ENCODE measurements at regions not wholly inside any gene's neighbourhood (a gene's known extent, or its start where the extent isn't known, plus 50 kb on each side); places are given as distances from the start of the nearest gene placed in this dataset.
A peak's percentile ranks its signal among the peaks of the same experiment; 100 is the strongest.

DNA sequence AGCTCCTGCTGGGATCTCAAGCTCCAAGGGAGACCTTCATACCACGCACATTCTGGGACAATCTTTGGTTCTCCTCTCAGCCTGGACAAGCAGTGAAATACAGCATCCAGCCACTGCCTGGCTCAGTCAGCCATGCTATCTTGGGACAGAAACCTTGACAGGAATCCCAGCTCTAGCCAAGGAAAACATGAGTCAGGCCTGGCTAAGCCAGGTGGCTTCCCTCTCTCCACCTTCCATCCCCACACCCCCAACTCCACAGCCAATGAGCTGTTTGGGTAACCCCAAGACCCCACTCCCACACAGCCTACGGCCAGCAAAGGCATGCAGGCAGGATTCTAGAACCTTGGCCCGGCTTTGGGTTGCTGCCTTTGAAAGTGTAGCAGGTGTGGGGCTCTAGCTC lies 64.9 kb downstream of the MCFD2 start:
- peak overlapping the region; percentile 80 for H3K27ac ChIP-seq (ENCODE audit: low read length)
- H3K4me1 ChIP-seq (ENCODE audit: control insufficient read depth, insufficient read depth, low read length), result peaks cover 51% of the 10 kb centered on the region
- H3K4me3 ChIP-seq (ENCODE audit: low read length), result no peak overlapping the region
- intact Hi-C loops (cut with DNase I), result no loop called here
- no peaks in the 10 kb centered on the region for H3K27me3 ChIP-seq (ENCODE audit: control insufficient read depth, insufficient read depth)
- WGBS, result 43% methylated on average over 3 of the region's 3 CpGs
- DNase-seq, result peak in 2 of 3 donors; percentile 55 to 70
- H3K9me3 ChIP-seq (ENCODE audit: control insufficient read depth, low read length), result no peaks in the 10 kb centered on the region
- peak; percentile 14 to 42 for ATAC-seq

DNA sequence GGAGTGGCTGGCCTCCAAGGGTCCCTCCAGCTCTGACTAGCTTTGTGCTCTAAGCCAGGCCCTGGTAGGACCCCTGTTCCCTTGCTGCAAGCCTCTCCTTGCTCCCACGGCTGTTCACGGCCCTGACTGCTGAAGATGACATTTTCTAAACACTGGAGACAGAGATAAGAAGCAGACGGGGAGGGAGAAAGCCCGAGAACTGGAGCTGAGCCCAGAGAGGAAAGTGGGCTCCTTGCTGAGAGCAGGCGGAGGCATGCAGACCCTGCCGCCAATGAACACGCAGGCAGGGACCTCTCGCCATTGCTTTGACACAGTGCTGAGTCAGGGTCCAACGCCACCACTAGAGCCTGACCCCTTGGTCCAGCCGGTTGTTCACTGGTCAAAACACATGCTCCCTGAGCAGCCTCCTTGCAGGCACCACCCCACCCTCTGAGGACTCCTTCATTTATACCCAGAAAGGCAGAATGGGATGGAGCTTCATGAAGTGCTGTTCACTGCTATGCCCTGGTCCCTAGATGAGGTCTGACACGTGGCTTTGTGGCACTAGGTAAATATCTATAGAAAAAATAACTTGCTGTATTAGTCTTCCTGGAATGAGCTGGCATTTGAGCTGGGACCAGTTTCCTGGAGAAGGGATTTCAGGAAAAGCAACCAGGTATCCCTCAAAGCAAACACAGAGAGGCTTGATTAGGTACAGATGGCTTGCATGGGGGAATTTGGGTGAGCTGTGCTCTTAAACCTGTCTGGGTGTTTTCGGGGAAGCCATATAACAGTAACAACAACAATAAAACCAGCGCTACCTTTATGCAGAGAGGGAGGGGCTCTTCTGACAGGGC lies 65.7 kb downstream of the MCFD2 start:
- peaks cover 50% of the 10 kb centered on the region for H3K4me1 ChIP-seq (ENCODE audit: control insufficient read depth, insufficient read depth, low read length)
- peak; percentile 50 to 55 for ATAC-seq
- WGBS, result 28% methylated on average over 13 of the region's 13 CpGs
- peak; percentile 85 to 91 (median 89) for DNase-seq
- H3K27me3 ChIP-seq (ENCODE audit: control insufficient read depth, insufficient read depth), result no peaks in the 10 kb centered on the region
- no peak overlapping the region for H3K4me3 ChIP-seq (ENCODE audit: low read length)
- H3K27ac ChIP-seq (ENCODE audit: low read length), result peak overlapping the region; percentile 80
- H3K9me3 ChIP-seq (ENCODE audit: control insufficient read depth, low read length), result no peaks in the 10 kb centered on the region
- intact Hi-C loops (cut with DNase I), result loop anchor here in 1 of 4 donors (5.0 kb wide), 1 partner anchor 38 kb away; no protein-coding TSS in a partner anchor

DNA sequence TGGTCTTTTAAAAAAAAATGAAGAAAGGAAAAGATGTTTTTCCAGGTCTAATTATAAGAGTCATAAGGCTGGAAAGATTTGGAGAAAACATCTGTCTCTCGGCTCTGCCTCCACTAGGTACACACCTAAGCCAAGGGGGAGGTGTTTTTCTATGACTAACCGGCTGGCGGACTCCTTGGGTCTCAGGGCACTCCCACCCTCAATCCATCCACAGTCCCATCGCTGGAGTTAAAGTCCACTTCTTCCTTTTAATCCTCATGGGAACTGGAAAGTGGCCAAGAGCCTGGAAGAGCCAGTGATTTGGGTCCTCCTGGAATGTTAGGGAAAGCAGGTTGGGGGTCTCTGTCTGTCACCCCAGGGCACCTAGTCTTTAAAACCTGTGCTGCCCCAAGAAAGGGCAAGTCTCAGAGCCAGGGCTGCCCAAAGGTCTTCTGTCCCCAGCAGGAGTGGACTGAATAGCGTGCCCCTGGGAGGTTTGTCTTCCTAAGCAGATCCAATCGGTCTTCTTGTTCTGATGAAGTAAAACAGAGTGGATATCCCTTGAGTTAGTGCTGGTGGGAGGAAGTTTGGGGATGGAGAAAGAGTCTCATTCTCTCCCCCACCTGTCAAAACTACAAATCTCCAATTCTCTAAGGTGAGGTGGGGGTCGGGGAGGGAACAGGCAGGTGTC lies 66.4 kb downstream of the MCFD2 start:
- DNase-seq (peak in 1 of 3 donors; percentile 53), ATAC-seq (no peak)
- Histone ChIP-seq H3K27ac (ENCODE audit: low read length) (peak overlapping the region; percentile 80), H3K4me3 (ENCODE audit: low read length) (no peak overlapping the region), H3K9me3 (ENCODE audit: control insufficient read depth, low read length) (no peaks in the 10 kb centered on the region), H3K27me3 (ENCODE audit: control insufficient read depth, insufficient read depth) (no peaks in the 10 kb centered on the region), H3K4me1 (ENCODE audit: control insufficient read depth, insufficient read depth, low read length) (peaks cover 44% of the 10 kb centered on the region)
- intact Hi-C loops (cut with DNase I), result loop anchor here in 1 of 4 donors (5.0 kb wide), 1 partner anchor 37 kb away; no protein-coding TSS in a partner anchor
- 47% methylated on average over 7 of the region's 7 CpGs for WGBS

DNA sequence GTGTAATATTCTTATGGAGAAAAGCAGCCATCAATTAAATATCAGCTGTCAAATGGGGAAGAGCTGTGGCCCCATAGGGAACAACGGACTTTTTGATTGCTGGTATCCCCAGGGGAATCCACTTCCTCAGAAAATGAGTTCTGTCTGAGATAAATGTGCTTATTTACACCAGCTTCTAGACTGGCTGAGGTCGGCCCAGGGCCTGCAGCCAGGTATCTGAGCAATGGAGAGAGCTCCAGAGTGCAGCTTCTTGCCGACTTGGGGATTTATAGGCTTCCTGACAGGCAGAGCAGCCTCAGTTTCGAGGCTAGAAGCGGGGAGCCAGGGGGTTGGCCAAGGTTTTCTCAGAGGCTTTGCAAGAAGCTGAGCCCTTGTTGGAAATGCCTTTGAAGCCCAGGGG lies 67.2 kb downstream of the MCFD2 start:
- no peaks in the 10 kb centered on the region for H3K27me3 ChIP-seq (ENCODE audit: control insufficient read depth, insufficient read depth)
- no peak overlapping the region for H3K4me3 ChIP-seq (ENCODE audit: low read length)
- H3K4me1 ChIP-seq (ENCODE audit: control insufficient read depth, insufficient read depth, low read length), result peaks cover 44% of the 10 kb centered on the region
- H3K27ac ChIP-seq (ENCODE audit: low read length), result peak overlapping the region; percentile 82
- DNase-seq (peak in 1 of 3 donors; percentile 67), ATAC-seq (no peak)
- H3K9me3 ChIP-seq (ENCODE audit: control insufficient read depth, low read length), result no peaks in the 10 kb centered on the region
- 22% methylated on average over 5 of the region's 5 CpGs for WGBS
- intact Hi-C loops (cut with DNase I), result loop anchor here in 1 of 4 donors (5.0 kb wide), 1 partner anchor 36 kb away; no protein-coding TSS in a partner anchor

DNA sequence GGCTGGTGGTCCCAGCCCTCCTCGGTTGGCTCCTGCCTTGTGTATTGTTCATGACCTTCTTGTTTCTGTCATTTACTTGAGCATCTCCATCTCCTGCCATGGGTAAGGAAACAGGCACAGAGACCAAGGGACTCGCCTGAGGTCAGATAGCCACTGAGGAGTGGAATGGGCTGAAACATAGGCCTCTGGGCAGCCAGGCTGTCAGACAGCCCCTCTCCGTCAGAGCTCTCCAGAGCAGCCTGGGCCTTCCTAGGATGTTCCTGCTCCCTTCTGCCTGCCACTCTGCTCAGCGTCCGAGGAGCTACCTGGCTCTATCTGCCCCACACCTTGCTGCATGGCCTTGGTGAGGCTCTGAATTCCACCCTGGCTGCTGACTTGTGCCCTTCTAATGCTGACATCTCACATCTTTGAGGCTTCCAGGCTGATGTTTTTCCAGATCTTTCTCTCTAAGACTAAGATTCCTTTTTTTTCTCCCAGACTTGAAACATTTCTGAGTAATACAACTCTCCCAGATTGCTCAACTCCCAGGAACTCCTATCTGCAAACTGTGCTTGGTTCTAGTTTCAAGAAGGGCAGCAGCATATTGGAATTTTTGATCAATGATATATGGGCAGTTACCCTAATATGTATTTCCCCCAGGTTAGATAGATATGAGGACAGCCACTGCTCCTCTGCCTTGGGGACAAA lies 67.7 kb downstream of the MCFD2 start:
- peak; percentile 10 to 41 for ATAC-seq
- WGBS, result 41% methylated on average over 5 of the region's 5 CpGs
- intact Hi-C loops (cut with DNase I), result loop anchor here in 1 of 4 donors (5.0 kb wide), 1 partner anchor 36 kb away; no protein-coding TSS in a partner anchor

DNA sequence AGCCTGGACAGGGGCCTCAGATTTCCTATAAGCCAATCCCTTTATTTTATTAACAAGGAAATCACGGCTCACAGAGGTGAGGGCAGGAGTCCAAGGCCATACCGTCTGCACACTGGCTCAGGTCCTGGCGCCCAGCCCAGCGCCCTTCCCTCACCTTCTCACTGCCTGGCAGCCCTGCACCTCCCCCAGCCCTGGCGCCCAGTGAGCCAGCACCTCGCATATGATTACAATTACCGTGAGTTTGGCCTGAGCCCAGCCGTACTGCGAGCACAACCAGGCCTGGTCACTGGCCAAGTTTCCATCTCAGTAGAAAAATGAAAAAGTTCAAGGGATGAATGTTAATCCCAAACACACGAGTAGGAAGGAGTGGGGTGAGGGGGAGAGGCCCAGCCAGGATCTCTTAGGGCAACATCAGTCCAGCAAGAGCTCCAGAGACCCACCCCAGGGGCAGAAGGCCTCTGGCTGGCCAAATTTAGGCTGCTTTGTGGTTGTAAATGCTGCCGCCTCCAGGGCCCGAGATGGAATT lies 68.4 kb downstream of the MCFD2 start:
- Histone ChIP-seq H3K4me3 (ENCODE audit: low read length) (no peak overlapping the region), H3K27ac (ENCODE audit: low read length) (peak overlapping the region; percentile 97), H3K9me3 (ENCODE audit: control insufficient read depth, low read length) (no peaks in the 10 kb centered on the region), H3K4me1 (ENCODE audit: control insufficient read depth, insufficient read depth, low read length) (peaks cover 44% of the 10 kb centered on the region), H3K27me3 (ENCODE audit: control insufficient read depth, insufficient read depth) (no peaks in the 10 kb centered on the region)
- peak; percentile 93 to 96 (median 96) for DNase-seq
- 18% methylated on average over 12 of the region's 12 CpGs for WGBS
- ATAC-seq, result peak; percentile 81 to 82
- intact Hi-C loops (cut with DNase I), result loop anchor here in 1 of 4 donors (5.0 kb wide), 1 partner anchor 35 kb away; no protein-coding TSS in a partner anchor

More for the DNA sequence above, 67.7 kb downstream of the MCFD2 start:
- Histone ChIP-seq H3K27me3 (ENCODE audit: control insufficient read depth, insufficient read depth) (no peaks in the 10 kb centered on the region), H3K4me1 (ENCODE audit: control insufficient read depth, insufficient read depth, low read length) (peaks cover 44% of the 10 kb centered on the region), H3K4me3 (ENCODE audit: low read length) (no peak overlapping the region), H3K27ac (ENCODE audit: low read length) (peak overlapping the region; percentile 97), H3K9me3 (ENCODE audit: control insufficient read depth, low read length) (no peaks in the 10 kb centered on the region)
- no peak for DNase-seq

DNA sequence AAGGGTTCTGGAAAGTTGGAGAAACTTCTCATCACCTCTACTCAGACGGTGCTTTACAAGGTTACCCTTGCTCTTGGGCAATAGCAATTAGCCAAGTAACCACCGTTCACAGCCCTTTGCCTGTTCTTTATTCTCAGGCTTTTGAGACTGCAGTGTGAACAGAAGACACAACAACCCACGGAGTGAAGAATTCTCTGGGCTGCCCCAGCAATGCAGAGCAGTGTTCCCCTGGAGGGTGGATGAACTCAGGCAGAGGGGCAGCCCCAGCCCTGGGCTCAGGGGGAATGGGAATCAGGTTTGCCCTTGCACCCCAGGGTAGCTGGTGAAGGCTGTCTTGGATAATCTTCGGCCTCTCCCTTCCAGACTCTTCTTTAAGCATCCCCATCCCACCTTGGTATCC lies 69.1 kb downstream of the MCFD2 start:
- intact Hi-C loops (cut with DNase I), result loop anchor here in 1 of 4 donors (5.0 kb wide), 1 partner anchor 34 kb away; no protein-coding TSS in a partner anchor
- no peak for DNase-seq
- no peak overlapping the region for H3K4me3 ChIP-seq (ENCODE audit: low read length)
- no peaks in the 10 kb centered on the region for H3K9me3 ChIP-seq (ENCODE audit: control insufficient read depth, low read length)
- no peak for ATAC-seq
- peaks cover 44% of the 10 kb centered on the region for H3K4me1 ChIP-seq (ENCODE audit: control insufficient read depth, insufficient read depth, low read length)
- 58% methylated on average over 4 of the region's 4 CpGs for WGBS
- peak overlapping the region; percentile 97 for H3K27ac ChIP-seq (ENCODE audit: low read length)
- no peaks in the 10 kb centered on the region for H3K27me3 ChIP-seq (ENCODE audit: control insufficient read depth, insufficient read depth)

DNA sequence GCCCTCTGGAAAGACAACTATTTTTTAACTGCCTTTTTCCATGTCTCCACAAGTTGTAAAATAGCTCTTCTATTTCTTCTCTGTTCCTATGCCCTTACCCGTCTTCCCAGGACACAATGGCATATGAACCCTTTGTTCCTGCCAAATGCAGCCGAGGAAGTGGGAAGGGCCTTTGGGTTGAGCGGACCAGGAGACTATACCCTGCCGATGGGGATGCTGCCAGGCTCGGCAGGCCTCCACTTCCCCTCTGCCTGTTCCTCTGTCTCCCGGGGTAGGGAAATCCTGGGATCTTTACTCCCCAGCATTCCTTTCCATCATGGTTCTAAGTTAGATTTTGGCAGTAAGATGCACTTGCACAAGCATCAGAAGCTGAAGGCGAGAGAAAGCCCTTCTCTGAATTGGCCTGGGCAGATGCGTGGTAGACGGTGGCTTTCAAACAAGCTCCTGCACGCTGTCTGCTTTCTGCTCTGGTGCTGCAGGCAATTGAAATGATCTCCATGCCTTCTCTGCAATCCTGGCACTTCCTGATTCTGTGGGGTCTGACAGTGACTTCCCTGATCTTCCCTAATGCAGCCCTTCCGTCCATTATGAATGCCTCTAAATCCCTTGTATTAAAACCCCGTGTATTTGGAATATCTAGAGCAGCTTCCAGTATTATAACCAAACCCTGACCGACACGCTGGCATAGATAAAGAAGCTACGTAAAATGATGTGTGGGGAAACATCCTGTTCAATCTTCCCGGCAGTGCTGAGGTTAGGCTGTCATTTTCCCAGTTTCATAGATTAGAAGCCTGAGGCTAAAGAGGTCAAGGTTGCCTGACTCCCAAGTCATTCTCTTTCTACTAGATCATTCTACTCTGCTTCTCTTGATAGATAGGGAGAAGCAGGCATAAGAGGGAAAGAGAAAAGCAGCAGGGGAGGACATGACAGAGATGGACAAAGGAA lies 69.8 kb downstream of the MCFD2 start:
- no peaks in the 10 kb centered on the region for H3K27me3 ChIP-seq (ENCODE audit: control insufficient read depth, insufficient read depth)
- WGBS, result 41% methylated on average over 16 of the region's 16 CpGs
- peak overlapping the region; percentile 97 for H3K27ac ChIP-seq (ENCODE audit: low read length)
- ATAC-seq (no peak), DNase-seq (peak in 1 of 3 donors; percentile 72)
- H3K4me3 ChIP-seq (ENCODE audit: low read length), result no peak overlapping the region
- intact Hi-C loops (cut with DNase I), result loop anchor here in 1 of 4 donors (5.0 kb wide), 1 partner anchor 34 kb away; no protein-coding TSS in a partner anchor
- H3K9me3 ChIP-seq (ENCODE audit: control insufficient read depth, low read length), result no peaks in the 10 kb centered on the region
- peaks cover 39% of the 10 kb centered on the region for H3K4me1 ChIP-seq (ENCODE audit: control insufficient read depth, insufficient read depth, low read length)

DNA sequence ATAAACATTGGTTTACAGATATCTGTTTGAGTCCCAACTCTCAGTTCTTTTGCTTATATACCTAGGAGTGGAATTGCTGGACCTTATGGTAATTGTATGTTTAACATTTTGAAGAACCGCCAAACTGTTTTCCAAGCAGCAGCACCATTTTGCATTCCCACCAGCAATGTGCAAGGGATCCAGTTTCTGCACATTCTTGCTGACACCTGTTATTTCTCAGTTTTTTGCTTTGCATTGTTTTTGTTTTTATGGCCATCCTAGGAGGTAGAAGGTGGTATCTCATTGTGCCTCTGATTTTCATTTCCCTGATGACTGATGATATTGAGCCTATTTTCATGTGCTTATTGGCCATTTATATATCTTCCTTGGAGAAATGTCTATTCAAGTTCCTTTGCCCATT lies 71.2 kb downstream of the MCFD2 start:
- WGBS, result 99% methylated on average over 1 of the region's 1 CpG

More for the DNA sequence above, 71.2 kb downstream of the MCFD2 start:
- Histone ChIP-seq H3K27me3 (ENCODE audit: control insufficient read depth, insufficient read depth) (no peaks in the 10 kb centered on the region), H3K4me3 (ENCODE audit: low read length) (no peak overlapping the region), H3K27ac (ENCODE audit: low read length) (no peak overlapping the region), H3K4me1 (ENCODE audit: control insufficient read depth, insufficient read depth, low read length) (peaks cover 30% of the 10 kb centered on the region), H3K9me3 (ENCODE audit: control insufficient read depth, low read length) (no peaks in the 10 kb centered on the region)
- ATAC-seq, result no peak
- no peak for DNase-seq
- intact Hi-C loops (cut with DNase I), result no loop called here

Data from right cardiac atrium (tissue), 5 donors.